Nephron progenitor cell (in vitro differentiated cells): ENCODE measurements at regions not wholly inside any gene's neighbourhood (a gene's known extent, or its start where the extent isn't known, plus 50 kb on each side); places are given as distances from the start of the nearest gene placed in this dataset.
"Not testable (repeated sequence)": the region's sequence is repeated elsewhere in the genome, so short reads cannot be mapped to it uniquely, and the experiment has no call there.

ENCODE experiments used
- DNase-seq: peaks from one replicate; pipeline ENCODE4 v3.0.0; 2021
- H3K27ac Mint-ChIP-seq: 2 replicates; pipeline ENCODE4 v1.8.0; 2021; ENCODE audit warnings: mild to moderate bottlenecking, moderate library complexity, mixed read lengths
- H3K27me3 Mint-ChIP-seq: 2 replicates; pipeline ENCODE4 v1.8.0; 2021; ENCODE audit warnings: mild to moderate bottlenecking, low read depth, mixed read lengths; ENCODE audit not compliant: poor library complexity
- H3K36me3 Mint-ChIP-seq: 2 replicates; pipeline ENCODE4 v1.8.0; 2021; ENCODE audit warnings: low read depth, mixed read lengths
- H3K4me1 Mint-ChIP-seq: 2 replicates; pipeline ENCODE4 v1.8.0; 2021; ENCODE audit warnings: mixed read lengths
- H3K4me3 Mint-ChIP-seq: 2 replicates; pipeline ENCODE4 v1.8.0; 2021; ENCODE audit warnings: mild to moderate bottlenecking, moderate library complexity, mixed read lengths
- H3K9me3 Mint-ChIP-seq: 2 replicates; pipeline ENCODE4 v1.8.0; 2021; ENCODE audit warnings: mild to moderate bottlenecking, moderate library complexity, mixed read lengths
- TF ChIP-seq, protein P1 (sequence below): fragments of 200-600 bp; sonication (generic); IDR thresholded peaks from 2 replicates; pipeline ENCODE4 v1.5.0; 2021; ENCODE audit warnings: antibody characterized with exemption

DNA sequence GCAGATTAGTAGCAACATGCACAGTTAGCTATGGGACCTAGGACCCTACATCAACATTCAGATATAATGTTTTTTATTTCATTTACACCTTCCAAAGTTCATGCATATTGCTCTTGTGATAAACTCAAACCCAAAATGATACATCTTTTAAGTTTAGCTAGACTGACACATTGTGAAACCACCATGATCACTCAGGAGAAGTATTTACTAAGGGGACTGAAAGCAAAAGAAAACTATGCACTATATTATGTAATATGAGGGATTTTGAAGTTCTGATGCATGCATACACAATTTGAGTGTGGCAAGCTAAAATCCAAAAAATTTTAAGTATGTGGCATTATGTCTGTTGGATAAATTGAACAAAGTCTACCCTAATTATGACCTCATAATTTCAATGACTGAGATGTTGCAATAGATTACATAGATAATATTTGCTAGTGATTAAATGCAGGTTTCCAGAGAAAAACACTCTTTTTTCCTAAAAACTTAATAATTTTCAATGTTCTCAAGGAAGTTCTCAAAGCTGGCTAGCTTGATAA is 914.8 kb upstream of the GRIA3 start:
- no peaks in the 10 kb centered on the region for H3K36me3 Mint-ChIP-seq
- no peaks in the 10 kb centered on the region for H3K4me1 Mint-ChIP-seq
- no peak for DNase-seq
- no peak overlapping the region for H3K4me3 Mint-ChIP-seq
- no peak overlapping the region for H3K27ac Mint-ChIP-seq
- H3K9me3 Mint-ChIP-seq: peaks cover 31% of the 10 kb centered on the region
- TF ChIP-seq, protein P1, sequence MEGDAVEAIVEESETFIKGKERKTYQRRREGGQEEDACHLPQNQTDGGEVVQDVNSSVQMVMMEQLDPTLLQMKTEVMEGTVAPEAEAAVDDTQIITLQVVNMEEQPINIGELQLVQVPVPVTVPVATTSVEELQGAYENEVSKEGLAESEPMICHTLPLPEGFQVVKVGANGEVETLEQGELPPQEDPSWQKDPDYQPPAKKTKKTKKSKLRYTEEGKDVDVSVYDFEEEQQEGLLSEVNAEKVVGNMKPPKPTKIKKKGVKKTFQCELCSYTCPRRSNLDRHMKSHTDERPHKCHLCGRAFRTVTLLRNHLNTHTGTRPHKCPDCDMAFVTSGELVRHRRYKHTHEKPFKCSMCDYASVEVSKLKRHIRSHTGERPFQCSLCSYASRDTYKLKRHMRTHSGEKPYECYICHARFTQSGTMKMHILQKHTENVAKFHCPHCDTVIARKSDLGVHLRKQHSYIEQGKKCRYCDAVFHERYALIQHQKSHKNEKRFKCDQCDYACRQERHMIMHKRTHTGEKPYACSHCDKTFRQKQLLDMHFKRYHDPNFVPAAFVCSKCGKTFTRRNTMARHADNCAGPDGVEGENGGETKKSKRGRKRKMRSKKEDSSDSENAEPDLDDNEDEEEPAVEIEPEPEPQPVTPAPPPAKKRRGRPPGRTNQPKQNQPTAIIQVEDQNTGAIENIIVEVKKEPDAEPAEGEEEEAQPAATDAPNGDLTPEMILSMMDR: no peak
- H3K27me3 Mint-ChIP-seq: no peaks in the 10 kb centered on the region

DNA sequence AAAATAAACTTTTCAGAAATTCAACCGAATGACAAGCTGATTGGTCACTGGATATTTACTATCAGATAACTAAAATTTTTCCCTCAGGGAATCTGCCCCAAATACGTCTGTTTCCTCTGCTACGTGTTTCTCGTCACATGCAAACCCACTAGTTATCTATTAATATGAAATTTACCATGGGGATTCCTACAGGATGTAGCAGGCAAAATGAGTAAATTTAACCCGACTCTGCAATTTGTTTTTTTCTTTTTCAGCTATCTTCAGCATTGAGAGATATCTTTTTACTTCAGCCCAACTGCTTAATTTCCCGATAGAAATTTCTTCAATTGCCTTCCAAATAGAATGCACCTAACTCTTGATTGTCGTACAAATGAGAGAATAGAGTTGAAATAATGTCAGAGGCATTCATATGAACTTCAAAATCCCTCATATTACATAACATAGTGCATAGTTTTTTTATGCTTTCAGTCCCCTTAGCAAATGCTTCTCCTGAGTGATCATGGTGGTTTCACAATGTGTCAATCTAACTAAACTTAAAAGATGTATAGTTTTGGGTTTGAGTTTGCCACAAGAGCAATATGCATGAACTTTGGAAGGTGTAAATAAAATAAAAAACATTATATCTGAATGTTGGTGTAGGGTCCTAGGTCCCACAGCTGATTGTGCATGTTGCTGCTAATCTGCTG is 913.1 kb upstream of the GRIA3 start:
- no peaks in the 10 kb centered on the region for H3K4me1 Mint-ChIP-seq
- peaks cover 34% of the 10 kb centered on the region for H3K9me3 Mint-ChIP-seq
- no peaks in the 10 kb centered on the region for H3K27me3 Mint-ChIP-seq
- H3K27ac Mint-ChIP-seq: no peak overlapping the region
- H3K4me3 Mint-ChIP-seq: no peak overlapping the region
- TF ChIP-seq, protein P1: no peak
- DNase-seq: no peak
- no peaks in the 10 kb centered on the region for H3K36me3 Mint-ChIP-seq

DNA sequence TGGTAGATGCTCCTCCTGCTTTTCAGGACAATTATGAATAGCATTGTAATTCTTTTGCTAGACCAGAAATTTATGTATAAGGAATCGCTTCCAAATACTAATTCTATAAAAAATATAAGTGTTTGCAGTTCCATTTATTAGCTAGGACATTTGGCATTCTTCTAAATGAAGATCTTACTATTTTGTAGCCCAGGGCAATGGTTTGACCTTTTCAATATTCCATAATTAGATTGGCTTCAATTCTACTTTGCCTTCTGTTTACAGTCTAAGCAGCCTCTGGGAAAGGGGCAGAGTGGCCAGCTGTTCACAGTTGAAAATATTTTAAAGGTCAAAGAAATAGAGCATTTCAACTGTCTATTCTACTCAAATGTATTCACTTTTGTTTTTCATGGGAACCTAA is 912.1 kb upstream of the GRIA3 start:
- DNase-seq: no peak
- Mint-ChIP-seq H3K27me3 (no peaks in the 10 kb centered on the region), H3K27ac (no peak overlapping the region), H3K4me3 (no peak overlapping the region), H3K9me3 (peaks cover 34% of the 10 kb centered on the region), H3K4me1 (no peaks in the 10 kb centered on the region), H3K36me3 (no peaks in the 10 kb centered on the region)
- TF ChIP-seq, protein P1: no peak

DNA sequence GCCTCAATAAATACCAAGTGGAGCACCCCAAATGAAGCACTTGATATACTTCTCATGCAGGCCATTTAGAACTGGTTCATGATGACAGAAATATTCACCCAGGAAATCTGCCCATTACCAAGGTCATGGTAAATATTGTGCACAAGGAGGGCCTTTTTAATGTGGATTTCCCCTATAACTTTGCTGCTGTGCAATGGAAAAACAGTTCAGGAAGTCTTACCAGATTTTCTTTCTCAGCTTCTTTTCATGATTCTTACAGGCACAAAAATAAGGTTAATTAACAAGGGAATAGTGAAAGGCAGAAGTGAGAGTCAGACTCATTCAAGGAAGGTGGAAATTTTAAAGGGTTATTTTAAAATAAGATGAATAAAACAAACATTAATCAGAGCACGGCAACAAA is 904.3 kb upstream of the GRIA3 start:
- no peak for DNase-seq
- Mint-ChIP-seq H3K36me3 (no peaks in the 10 kb centered on the region), H3K4me1 (no peaks in the 10 kb centered on the region), H3K27ac (no peak overlapping the region), H3K27me3 (no peaks in the 10 kb centered on the region), H3K4me3 (no peak overlapping the region), H3K9me3 (peaks cover 13% of the 10 kb centered on the region)
- TF ChIP-seq, protein P1: no peak

DNA sequence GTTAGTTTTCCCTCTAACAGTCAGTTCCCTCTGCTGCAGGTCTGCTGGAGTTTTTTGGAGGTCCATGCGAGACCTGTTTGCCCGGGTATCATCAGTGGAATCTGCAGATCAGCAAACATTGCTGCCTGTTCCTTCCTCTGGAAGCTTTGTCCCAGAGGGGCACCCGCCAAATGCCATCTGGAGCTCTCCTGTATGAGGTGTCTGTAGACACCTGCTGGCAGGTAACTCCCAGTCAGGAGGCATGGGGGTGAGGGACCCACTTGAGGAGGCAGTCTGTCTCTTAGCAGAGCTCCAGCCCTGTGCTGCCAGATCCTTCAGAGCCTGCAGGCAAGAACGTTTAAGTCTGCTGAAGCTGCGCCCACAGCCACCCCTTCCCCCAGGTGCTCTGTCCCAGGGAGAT is 884.3 kb upstream of the GRIA3 start:
- H3K9me3 Mint-ChIP-seq: peaks cover 63% of the 10 kb centered on the region
- H3K4me3 Mint-ChIP-seq: not testable (repeated sequence)

DNA sequence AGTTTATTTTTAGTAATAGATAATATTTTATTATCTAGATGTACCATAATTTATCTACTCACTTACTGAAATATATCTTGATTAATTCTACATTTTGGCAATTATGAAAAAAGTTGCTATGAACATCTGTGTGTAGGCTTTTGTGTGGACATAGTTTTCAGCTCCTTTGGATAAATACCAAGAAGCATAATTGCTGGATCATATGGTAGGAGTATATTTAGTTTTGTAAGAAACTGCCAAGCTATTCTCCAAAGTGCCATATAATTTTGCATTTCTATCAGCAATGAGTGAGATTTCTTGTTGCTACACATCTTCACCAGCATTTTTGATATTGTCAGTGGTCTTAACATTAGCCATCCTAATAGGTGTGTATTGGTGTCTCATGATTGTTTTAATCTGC is 882.6 kb upstream of the GRIA3 start:
- TF ChIP-seq, protein P1: no peak
- H3K27me3 Mint-ChIP-seq: no peaks in the 10 kb centered on the region
- peaks cover 61% of the 10 kb centered on the region for H3K9me3 Mint-ChIP-seq
- H3K36me3 Mint-ChIP-seq: no peaks in the 10 kb centered on the region
- no peak overlapping the region for H3K4me3 Mint-ChIP-seq
- DNase-seq: no peak
- no peaks in the 10 kb centered on the region for H3K4me1 Mint-ChIP-seq
- no peak overlapping the region for H3K27ac Mint-ChIP-seq

More for the DNA sequence above, 884.3 kb upstream of the GRIA3 start:
- H3K27ac Mint-ChIP-seq, H3K36me3 Mint-ChIP-seq, DNase-seq, H3K27me3 Mint-ChIP-seq, H3K4me1 Mint-ChIP-seq: not testable (repeated sequence)
